ENCODE measurements at regions not wholly inside any gene's neighbourhood (a gene's known extent, or its start where the extent isn't known, plus 50 kb on each side); places are given as distances from the start of the nearest gene placed in this dataset.
"Not testable (repeated sequence)": the region's sequence is repeated elsewhere in the genome, so short reads cannot be mapped to it uniquely, and the experiment has no call there.

- Histone ChIP-seq H3K27ac (no peak overlapping the region), H3K4me3 (no peak overlapping the region), H3K9me3 (no peaks in the 10 kb centered on the region), H3K27me3 (ENCODE audit: insufficient read depth in 3 of 3, low read length in 2 of 3) (peaks cover 0 to 3% (median 0%) of the 10 kb centered on the region in 3 donors), H3K4me1 (no peaks in the 10 kb centered on the region), H3K36me3 (ENCODE audit: insufficient read depth in 1 of 2, low read depth in 1 of 2) (no peaks in the 10 kb centered on the region)
- ATAC-seq: no peak
- no peak for DNase-seq
- TF ChIP-seq, protein P1, sequence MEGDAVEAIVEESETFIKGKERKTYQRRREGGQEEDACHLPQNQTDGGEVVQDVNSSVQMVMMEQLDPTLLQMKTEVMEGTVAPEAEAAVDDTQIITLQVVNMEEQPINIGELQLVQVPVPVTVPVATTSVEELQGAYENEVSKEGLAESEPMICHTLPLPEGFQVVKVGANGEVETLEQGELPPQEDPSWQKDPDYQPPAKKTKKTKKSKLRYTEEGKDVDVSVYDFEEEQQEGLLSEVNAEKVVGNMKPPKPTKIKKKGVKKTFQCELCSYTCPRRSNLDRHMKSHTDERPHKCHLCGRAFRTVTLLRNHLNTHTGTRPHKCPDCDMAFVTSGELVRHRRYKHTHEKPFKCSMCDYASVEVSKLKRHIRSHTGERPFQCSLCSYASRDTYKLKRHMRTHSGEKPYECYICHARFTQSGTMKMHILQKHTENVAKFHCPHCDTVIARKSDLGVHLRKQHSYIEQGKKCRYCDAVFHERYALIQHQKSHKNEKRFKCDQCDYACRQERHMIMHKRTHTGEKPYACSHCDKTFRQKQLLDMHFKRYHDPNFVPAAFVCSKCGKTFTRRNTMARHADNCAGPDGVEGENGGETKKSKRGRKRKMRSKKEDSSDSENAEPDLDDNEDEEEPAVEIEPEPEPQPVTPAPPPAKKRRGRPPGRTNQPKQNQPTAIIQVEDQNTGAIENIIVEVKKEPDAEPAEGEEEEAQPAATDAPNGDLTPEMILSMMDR (IDR thresholded peaks at IDR 0.05): no peak
- WGBS, 3 donors: 77% methylated on average over 8 of the region's 8 CpGs
- intact Hi-C loops (cut with DNase I): loop anchor here in 1 of 2 donors (5.0 kb wide), 1 partner anchor 902 kb away; no protein-coding TSS in a partner anchor
Measured at GRCh38 chr15:26200427-26200826, 337.3 kb upstream of the ATP10A start.

DNA sequence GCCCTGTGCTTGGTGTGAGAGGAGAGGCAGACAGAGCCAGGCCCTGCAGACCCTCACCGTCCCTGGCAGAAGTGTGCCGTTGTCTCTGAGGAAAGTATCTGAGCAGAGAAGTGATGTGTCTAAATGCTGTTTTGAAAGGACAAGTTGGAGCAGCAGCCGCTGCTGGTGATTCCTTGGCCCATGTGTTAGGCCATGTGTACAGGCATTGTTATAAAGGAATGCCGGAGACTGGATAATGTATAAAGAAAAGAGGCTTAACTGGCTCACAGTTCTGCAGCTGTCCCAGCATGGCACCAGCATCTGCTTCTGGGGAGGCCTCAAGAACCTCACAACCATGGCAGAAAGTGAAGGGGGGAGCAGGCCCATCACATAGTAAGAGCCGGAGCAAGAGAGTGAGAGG lies 334.6 kb upstream of the ATP10A start:
- Histone ChIP-seq H3K27ac (no peak overlapping the region), H3K27me3 (ENCODE audit: insufficient read depth in 3 of 3, low read length in 2 of 3) (peaks cover 0 to 3% (median 0%) of the 10 kb centered on the region in 3 donors), H3K9me3 (no peaks in the 10 kb centered on the region), H3K4me1 (no peaks in the 10 kb centered on the region), H3K36me3 (ENCODE audit: insufficient read depth in 1 of 2, low read depth in 1 of 2) (no peaks in the 10 kb centered on the region), H3K4me3 (no peak overlapping the region)
- ATAC-seq: no peak
- TF ChIP-seq, protein P1 (IDR thresholded peaks at IDR 0.05): no peak
- no peak for DNase-seq
- intact Hi-C loops (cut with DNase I): no loop called here
- WGBS, 3 donors: 35 to 59% (median 38%) methylated on average over 5 of the region's 5 CpGs

GRCh38 chr15:26197060-26197459 lies 333.9 kb upstream of the ATP10A start:
- Histone ChIP-seq H3K27ac (no peak overlapping the region), H3K4me1 (no peaks in the 10 kb centered on the region), H3K4me3 (no peak overlapping the region), H3K36me3 (ENCODE audit: insufficient read depth in 1 of 2, low read depth in 1 of 2) (no peaks in the 10 kb centered on the region), H3K9me3 (no peaks in the 10 kb centered on the region), H3K27me3 (ENCODE audit: insufficient read depth in 3 of 3, low read length in 2 of 3) (peaks cover 0 to 3% (median 0%) of the 10 kb centered on the region in 3 donors)
- intact Hi-C loops (cut with DNase I): no loop called here
- ATAC-seq: no peak
- WGBS, 3 donors: 13 to 19% (median 14%) methylated on average over 1 of the region's 1 CpG
- TF ChIP-seq, protein P1 (IDR thresholded peaks at IDR 0.05): no peak
- no peak for DNase-seq

- Histone ChIP-seq H3K27me3 (ENCODE audit: insufficient read depth in 3 of 3, low read length in 2 of 3) (no peaks in the 10 kb centered on the region), H3K4me1 (no peaks in the 10 kb centered on the region), H3K9me3 (no peaks in the 10 kb centered on the region), H3K36me3 (ENCODE audit: insufficient read depth in 1 of 2, low read depth in 1 of 2) (no peaks in the 10 kb centered on the region), H3K4me3 (no peak overlapping the region), H3K27ac (no peak overlapping the region)
- TF ChIP-seq, protein P1 (IDR thresholded peaks at IDR 0.05): no peak
- ATAC-seq (no peak), DNase-seq (no peak)
- 22 to 40% (median 23%) methylated on average over 2 of the region's 2 CpGs for WGBS, 3 donors
- intact Hi-C loops (cut with DNase I): no loop called here
Measured at GRCh38 chr15:26191193-26191592, 328.1 kb upstream of the ATP10A start.

GRCh38 chr15:26186138-26186537 lies 323.0 kb upstream of the ATP10A start:
- H3K36me3 ChIP-seq (ENCODE audit: insufficient read depth in 1 of 2, low read depth in 1 of 2); H3K9me3 ChIP-seq; H3K27ac ChIP-seq; H3K27me3 ChIP-seq (ENCODE audit: insufficient read depth in 3 of 3, low read length in 2 of 3); H3K4me3 ChIP-seq; intact Hi-C loops (cut with DNase I); H3K4me1 ChIP-seq; ATAC-seq; DNase-seq: not testable (repeated sequence)
- WGBS, 3 donors: 88 to 95% (median 91%) methylated on average over 10 of the region's 10 CpGs

Measured in psoas muscle (tissue), 7 donors.